Thyroid gland (tissue), 4 donors: ENCODE measurements at regions not wholly inside any gene's neighbourhood (a gene's known extent, or its start where the extent isn't known, plus 50 kb on each side); places are given as distances from the start of the nearest gene placed in this dataset.

Experiments
- POLR2A ChIP-seq, 2 donors: fragments of 450-650 bp; IDR thresholded peaks; one replicate each; pipeline ENCODE4 v1.6.1; 2017; ENCODE audit warnings: antibody characterized with exemption in 2 of 2, mild to moderate bottlenecking in 2 of 2, moderate library complexity in 1 of 2
- TF ChIP-seq, protein P1 (sequence below), 6 experiments: fragments of 200-600 bp in 3 of 6; fragments of 450-650 bp in 3 of 6; sonication (generic) in 3 of 6; IDR thresholded peaks; one replicate each; pipeline ENCODE4 v1.5.1; 2016 to 2019; ENCODE audit warnings: antibody characterized with exemption in 6 of 6, mild to moderate bottlenecking in 2 of 6, inconsistent platforms in 1 of 6, moderate library complexity in 1 of 6

DNA sequence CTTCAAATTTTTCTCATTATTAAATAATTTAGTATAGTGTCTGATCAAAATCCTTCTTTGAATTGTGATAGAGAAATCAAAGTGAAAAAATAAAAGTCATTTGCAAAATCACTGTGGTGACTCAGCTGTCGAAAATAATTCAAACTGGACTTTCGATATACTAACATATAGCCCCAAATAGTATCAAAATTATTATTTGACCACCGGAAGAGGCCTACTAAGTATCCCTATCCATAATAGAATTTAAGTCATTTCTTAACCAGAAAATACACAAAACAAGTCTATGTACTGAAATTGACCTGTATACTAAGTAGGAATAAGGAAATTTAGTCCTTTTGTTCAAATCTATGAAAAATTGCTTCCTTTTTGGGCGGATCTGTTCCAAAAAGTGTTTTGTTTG lies 180.7 kb downstream of the MRPL39 start:
- TF ChIP-seq, protein P1, sequence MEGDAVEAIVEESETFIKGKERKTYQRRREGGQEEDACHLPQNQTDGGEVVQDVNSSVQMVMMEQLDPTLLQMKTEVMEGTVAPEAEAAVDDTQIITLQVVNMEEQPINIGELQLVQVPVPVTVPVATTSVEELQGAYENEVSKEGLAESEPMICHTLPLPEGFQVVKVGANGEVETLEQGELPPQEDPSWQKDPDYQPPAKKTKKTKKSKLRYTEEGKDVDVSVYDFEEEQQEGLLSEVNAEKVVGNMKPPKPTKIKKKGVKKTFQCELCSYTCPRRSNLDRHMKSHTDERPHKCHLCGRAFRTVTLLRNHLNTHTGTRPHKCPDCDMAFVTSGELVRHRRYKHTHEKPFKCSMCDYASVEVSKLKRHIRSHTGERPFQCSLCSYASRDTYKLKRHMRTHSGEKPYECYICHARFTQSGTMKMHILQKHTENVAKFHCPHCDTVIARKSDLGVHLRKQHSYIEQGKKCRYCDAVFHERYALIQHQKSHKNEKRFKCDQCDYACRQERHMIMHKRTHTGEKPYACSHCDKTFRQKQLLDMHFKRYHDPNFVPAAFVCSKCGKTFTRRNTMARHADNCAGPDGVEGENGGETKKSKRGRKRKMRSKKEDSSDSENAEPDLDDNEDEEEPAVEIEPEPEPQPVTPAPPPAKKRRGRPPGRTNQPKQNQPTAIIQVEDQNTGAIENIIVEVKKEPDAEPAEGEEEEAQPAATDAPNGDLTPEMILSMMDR (IDR thresholded peaks at IDR 0.05), result no peak
- no peak for TF ChIP-seq POLR2A (IDR thresholded peaks at IDR 0.05)
